Skin epidermis (tissue), 12 donors: ENCODE measurements at regions not wholly inside any gene's neighbourhood (a gene's known extent, or its start where the extent isn't known, plus 50 kb on each side); places are given as distances from the start of the nearest gene placed in this dataset.

Experiments
- H3K27ac ChIP-seq, 21 experiments: fragments of 200-600 bp; sonication (generic) in 11 of 21; one replicate each; pipeline ENCODE4 v1.5.0; 2020; ENCODE audit warnings: mild to moderate bottlenecking in 3 of 21, inconsistent platforms in 2 of 21, moderate library complexity in 2 of 21
- H3K4me3 ChIP-seq, 7 experiments: fragments of 200-600 bp; sonication (generic) in 2 of 7; one replicate each; pipeline ENCODE4 v1.5.0; 2020; ENCODE audit warnings: inconsistent platforms in 2 of 7, mild to moderate bottlenecking in 2 of 7, moderate library complexity in 1 of 7

DNA sequence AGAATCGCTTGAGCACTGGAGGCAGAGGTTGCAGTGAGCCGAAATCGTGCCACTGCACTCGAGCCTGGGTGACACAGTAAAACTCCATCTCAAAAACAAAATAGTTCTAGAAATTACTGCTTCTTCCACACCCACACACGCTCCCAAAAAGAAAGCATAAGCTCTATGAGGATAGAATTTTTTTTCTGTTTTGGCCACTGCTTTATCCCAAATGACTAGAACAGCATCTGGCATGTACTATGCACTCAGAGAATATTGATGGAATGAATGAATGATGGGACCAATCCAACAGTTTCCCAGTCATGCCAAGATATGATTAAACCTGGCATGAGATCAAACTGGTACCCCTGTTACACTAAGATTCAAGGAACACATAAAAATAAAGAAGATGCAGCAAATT is 455.4 kb upstream of the CHAC2 start:
- H3K27ac ChIP-seq = no peak overlapping the region
- no peak overlapping the region for H3K4me3 ChIP-seq

GRCh38 chr2:53303012-53303578 is 464.5 kb upstream of the CHAC2 start:
- Histone ChIP-seq H3K4me3 (no peak overlapping the region), H3K27ac (no peak overlapping the region)

GRCh38 chr2:53302455-53302854 is 465.1 kb upstream of the CHAC2 start:
- Histone ChIP-seq H3K4me3 (no peak overlapping the region), H3K27ac (no peak overlapping the region)

DNA sequence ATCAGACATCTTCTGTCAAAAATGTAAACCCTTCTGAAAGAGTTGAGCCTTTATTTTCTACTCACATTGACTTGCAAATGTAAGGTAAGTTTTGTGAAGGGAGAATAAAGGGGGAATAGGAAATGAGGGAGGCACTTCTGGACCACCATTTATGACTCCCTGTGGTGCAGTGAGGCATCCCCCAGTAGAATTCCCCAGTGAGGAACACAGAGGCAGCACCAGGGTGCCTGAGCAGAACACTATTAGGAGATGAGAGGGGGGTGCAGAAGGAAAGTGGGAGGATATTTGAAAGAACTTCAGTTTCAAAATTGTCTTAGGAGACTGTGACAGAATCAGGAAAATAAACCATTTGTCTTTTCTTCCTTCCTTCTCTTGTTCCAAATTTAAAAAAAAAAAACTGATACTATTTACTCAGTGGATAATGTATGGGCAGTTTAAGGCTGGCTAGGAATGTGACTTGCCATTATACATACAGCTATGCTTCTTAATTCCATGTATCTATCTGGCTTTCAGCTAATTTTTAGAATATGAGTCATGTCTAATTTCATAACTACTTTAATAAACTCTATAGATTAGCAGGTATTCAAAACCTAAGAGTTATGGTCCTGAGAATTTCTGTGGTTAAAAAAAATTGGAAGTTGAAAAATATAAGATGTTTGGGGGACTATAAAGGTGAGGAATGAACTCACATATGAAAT is 478.1 kb upstream of the CHAC2 start:
- no peak overlapping the region for H3K4me3 ChIP-seq
- H3K27ac ChIP-seq = no peak overlapping the region

GRCh38 chr2:53286345-53286744 is 481.3 kb upstream of the CHAC2 start:
- Histone ChIP-seq H3K27ac (no peak overlapping the region), H3K4me3 (no peak overlapping the region)

- Histone ChIP-seq H3K4me3 (no peak overlapping the region), H3K27ac (no peak overlapping the region)
Observed at GRCh38 chr2:53275743-53276142, 491.9 kb upstream of the CHAC2 start.

GRCh38 chr2:53268626-53269025 is 499.0 kb upstream of the CHAC2 start:
- Histone ChIP-seq H3K4me3 (no peak overlapping the region), H3K27ac (no peak overlapping the region)

DNA sequence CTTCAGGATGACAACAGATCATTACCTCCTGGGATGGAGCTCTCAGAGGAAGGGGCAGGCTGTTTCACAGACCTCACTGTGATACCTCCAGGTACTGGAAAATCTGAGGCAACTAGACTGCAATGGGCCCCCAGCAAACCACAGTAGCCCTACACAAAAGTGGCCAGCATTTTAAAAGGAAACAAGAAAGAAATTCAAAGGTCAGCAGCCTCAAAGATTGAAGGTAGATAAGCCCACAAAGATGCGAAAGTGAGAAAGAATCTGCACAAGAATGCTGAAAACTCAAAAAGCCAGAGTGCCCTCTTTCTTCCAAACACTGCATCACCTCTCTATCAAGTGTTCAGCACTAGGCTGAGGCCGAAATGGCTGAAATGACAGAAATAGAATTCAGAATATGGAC is 499.5 kb upstream of the CHAC2 start:
- Histone ChIP-seq H3K4me3 (no peak overlapping the region), H3K27ac (no peak overlapping the region)

- Histone ChIP-seq H3K27ac (no peak overlapping the region), H3K4me3 (no peak overlapping the region)
Observed at GRCh38 chr2:53265544-53266299, 501.9 kb upstream of the CHAC2 start.

- no peak overlapping the region for H3K4me3 ChIP-seq
- no peak overlapping the region for H3K27ac ChIP-seq
Observed at GRCh38 chr2:53260568-53260967, 507.0 kb upstream of the CHAC2 start.

- H3K27ac ChIP-seq = no peak overlapping the region
Observed at GRCh38 chr2:53259395-53260009, 508.1 kb upstream of the CHAC2 start.

GRCh38 chr2:53257287-53257686 is 510.3 kb upstream of the CHAC2 start:
- H3K4me3 ChIP-seq = no peak overlapping the region
- no peak overlapping the region for H3K27ac ChIP-seq

More at GRCh38 chr2:53259395-53260009, 508.1 kb upstream of the CHAC2 start:
- no peak overlapping the region for H3K4me3 ChIP-seq

DNA sequence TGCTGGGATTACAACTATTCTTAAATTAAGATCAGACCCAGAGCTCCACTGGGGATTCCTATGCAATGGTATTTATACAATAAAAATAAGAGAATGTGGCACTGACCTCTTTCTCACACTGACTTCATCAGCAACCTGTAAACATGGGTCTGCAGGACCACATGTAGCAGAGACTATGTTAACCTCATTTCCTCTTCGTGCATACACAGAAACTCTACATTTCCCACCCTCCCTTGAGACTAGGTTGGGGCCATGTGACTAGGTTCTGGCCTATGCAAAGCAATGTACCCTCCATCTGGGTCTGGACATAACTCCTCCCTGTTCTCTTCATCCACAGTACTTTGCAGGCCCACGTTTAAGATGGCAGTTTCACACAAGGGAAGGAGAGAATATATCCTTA is 514.4 kb upstream of the CHAC2 start:
- Histone ChIP-seq H3K4me3 (no peak overlapping the region), H3K27ac (no peak overlapping the region)

GRCh38 chr2:53252115-53252514 is 515.5 kb upstream of the CHAC2 start:
- H3K4me3 ChIP-seq = no peak overlapping the region

GRCh38 chr2:53247956-53248735 is 519.5 kb upstream of the CHAC2 start:
- H3K27ac ChIP-seq = no peak overlapping the region
- no peak overlapping the region for H3K4me3 ChIP-seq

More at GRCh38 chr2:53252115-53252514, 515.5 kb upstream of the CHAC2 start:
- H3K27ac ChIP-seq = no peak overlapping the region

- H3K27ac ChIP-seq = no peak overlapping the region
- no peak overlapping the region for H3K4me3 ChIP-seq
Observed at GRCh38 chr2:53243430-53243829, 524.2 kb upstream of the CHAC2 start.

- Histone ChIP-seq H3K4me3 (no peak overlapping the region), H3K27ac (no peak overlapping the region)
Observed at GRCh38 chr2:53242090-53242489, 525.5 kb upstream of the CHAC2 start.

DNA sequence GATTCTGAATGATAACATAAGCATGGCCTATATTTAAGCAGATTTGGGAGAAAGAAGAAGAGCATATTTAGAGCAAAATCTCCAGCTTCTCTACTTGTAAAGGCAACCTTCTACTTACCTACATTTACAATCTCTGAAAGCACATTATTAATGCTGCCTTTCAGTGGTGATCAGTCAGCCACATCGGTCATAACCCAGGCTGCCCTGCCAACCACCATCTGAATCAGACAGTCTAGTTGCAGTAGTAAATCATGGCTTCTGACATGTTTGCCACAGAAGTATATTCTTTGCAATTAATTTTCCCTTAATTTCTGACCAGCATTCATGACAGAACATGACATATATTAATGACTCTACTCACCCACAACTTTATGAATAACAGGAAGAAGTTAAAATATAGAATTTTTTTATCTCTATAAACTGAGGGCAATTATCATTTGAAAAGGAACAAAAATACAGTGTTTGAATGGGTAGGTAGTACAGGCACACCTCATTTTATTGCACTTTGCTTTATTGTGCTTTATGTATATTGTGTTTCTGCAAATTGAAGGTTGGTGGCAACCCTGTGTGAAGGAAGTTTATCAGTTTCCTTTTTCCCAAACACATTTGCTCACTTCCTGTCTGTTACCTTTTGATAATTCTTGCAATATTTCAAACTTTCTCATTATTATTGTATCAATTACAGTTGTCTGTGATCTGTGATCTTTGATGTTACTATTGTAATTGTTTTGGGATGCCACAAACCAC is 531.6 kb upstream of the CHAC2 start:
- no peak overlapping the region for H3K4me3 ChIP-seq
- no peak overlapping the region for H3K27ac ChIP-seq

DNA sequence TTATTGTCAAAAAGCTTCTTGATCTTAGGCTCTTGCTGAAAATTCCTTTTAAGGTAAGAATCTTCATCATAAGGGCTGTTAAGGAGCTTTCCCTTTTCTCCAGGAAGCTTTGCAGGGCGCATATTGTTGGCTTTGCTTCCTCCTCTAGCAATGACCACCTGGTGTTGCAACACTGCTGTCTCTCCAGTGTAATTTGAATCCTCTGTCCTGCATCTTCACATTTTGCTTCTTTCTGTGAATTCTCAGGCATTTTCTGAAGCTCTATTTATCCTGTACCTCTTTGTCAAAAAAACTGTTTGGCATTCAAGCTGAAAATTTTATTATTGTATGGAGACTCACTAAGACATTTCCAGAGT is 533.1 kb upstream of the CHAC2 start:
- Histone ChIP-seq H3K4me3 (no peak overlapping the region), H3K27ac (no peak overlapping the region)
